ENCODE measurements at regions not wholly inside any gene's neighbourhood (a gene's known extent, or its start where the extent isn't known, plus 50 kb on each side); places are given as distances from the start of the nearest gene placed in this dataset.

GRCh38 chr4:104589264-104589868, 94.7 kb upstream of the CXXC4 start:
- DNase-seq (ENCODE audit: low read depth) = no peak
- H3K4me3 ChIP-seq (ENCODE audit: low read depth, low read length) = no peak overlapping the region
- no peak for TF ChIP-seq CTCF (IDR thresholded peaks at IDR 0.05; ENCODE audit: insufficient read depth, low read depth, low read length, missing control alignments)

GRCh38 chr4:104591510-104591911, 96.8 kb upstream of the CXXC4 start:
- TF ChIP-seq CTCF (IDR thresholded peaks at IDR 0.05; ENCODE audit: insufficient read depth, low read depth, low read length, missing control alignments) = no peak
- H3K4me3 ChIP-seq (ENCODE audit: low read depth, low read length) = no peak overlapping the region
- DNase-seq (ENCODE audit: low read depth) = no peak

DNA sequence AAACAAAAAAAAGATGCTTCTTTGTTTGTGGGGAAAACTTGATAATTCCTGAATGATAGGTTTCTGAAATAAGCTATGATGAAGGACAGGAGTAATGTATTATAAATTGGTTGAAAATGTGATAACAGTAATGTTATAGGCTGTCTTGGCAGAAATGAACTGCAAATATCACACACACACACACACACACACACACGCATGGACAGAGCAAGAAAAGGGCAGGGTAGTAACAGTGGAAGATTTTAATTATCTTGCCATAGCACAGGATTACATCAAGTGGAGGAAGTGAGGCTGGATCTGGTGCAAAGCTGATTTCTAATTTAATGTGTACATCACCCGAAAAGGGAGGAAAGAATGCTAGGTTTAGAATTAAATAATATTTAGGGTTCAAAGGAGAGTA, 97.5 kb upstream of the CXXC4 start:
- no peak for DNase-seq (ENCODE audit: low read depth)
- TF ChIP-seq CTCF (IDR thresholded peaks at IDR 0.05; ENCODE audit: insufficient read depth, low read depth, low read length, missing control alignments) = no peak
- H3K4me3 ChIP-seq (ENCODE audit: low read depth, low read length) = no peak overlapping the region

GRCh38 chr4:104593019-104593418, 98.3 kb upstream of the CXXC4 start:
- no peak overlapping the region for H3K4me3 ChIP-seq (ENCODE audit: low read depth, low read length)
- TF ChIP-seq CTCF (IDR thresholded peaks at IDR 0.05; ENCODE audit: insufficient read depth, low read depth, low read length, missing control alignments) = no peak
- DNase-seq (ENCODE audit: low read depth) = no peak

GRCh38 chr4:104596189-104596588, 101.5 kb upstream of the CXXC4 start:
- no peak for DNase-seq (ENCODE audit: low read depth)
- no peak for TF ChIP-seq CTCF (IDR thresholded peaks at IDR 0.05; ENCODE audit: insufficient read depth, low read depth, low read length, missing control alignments)
- no peak overlapping the region for H3K4me3 ChIP-seq (ENCODE audit: low read depth, low read length)

DNA sequence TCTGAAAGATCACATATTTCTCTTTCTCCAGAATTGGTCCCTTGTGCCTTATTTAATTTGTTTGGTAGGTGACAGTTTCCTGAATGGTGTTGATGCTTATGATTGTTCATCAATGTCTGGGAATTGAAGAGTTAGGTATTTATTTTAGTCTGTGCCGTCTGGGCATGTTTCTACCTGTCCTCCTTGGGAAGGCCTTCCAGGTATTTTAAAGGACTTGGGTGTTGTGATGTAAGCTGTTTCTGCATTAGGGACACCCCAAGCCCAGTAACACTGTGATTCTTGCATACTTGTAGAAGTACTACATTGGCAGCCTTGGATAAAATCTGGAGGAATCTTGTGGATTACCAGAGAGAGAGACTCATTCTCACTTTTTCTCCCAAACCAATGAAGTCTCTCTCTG, 120.8 kb upstream of the CXXC4 start:
- H3K4me3 ChIP-seq (ENCODE audit: low read depth, low read length) = no peak overlapping the region
- no peak for TF ChIP-seq CTCF (IDR thresholded peaks at IDR 0.05; ENCODE audit: insufficient read depth, low read depth, low read length, missing control alignments)
- DNase-seq (ENCODE audit: low read depth) = no peak

- H3K4me3 ChIP-seq (ENCODE audit: low read depth, low read length) = no peak overlapping the region
- no peak for DNase-seq (ENCODE audit: low read depth)
- no peak for TF ChIP-seq CTCF (IDR thresholded peaks at IDR 0.05; ENCODE audit: insufficient read depth, low read depth, low read length, missing control alignments)
These were observed 121.2 kb upstream of the CXXC4 start for GRCh38 chr4:104615926-104616325.

All from GM12865 (cell line).